ENCODE measurements at regions not wholly inside any gene's neighbourhood (a gene's known extent, or its start where the extent isn't known, plus 50 kb on each side); places are given as distances from the start of the nearest gene placed in this dataset.

- TF ChIP-seq CTCF (IDR thresholded peaks at IDR 0.05), result no peak
- no peak for TF ChIP-seq POLR2A (IDR thresholded peaks at IDR 0.05)
- no peak for TF ChIP-seq POLR2AphosphoS5 (IDR thresholded peaks at IDR 0.05; ENCODE audit: insufficient read depth in 1 of 2, low read depth in 1 of 2)
Observed at GRCh38 chr4:83855044-83855443, 319.1 kb downstream of the GPAT3 start.

All from vagina (tissue), 2 donors.